Fibroblast of the aortic adventitia (primary cell): ENCODE measurements at regions not wholly inside any gene's neighbourhood (a gene's known extent, or its start where the extent isn't known, plus 50 kb on each side); places are given as distances from the start of the nearest gene placed in this dataset.
A peak's percentile ranks its signal among the peaks of the same experiment; 100 is the strongest.

Experiments
- DNase-seq: peaks from one replicate; pipeline ENCODE4 v3.0.0-alpha.2; 2010; ENCODE audit warnings: low read depth
- H3K4me3 ChIP-seq: 2 replicates; pipeline ENCODE4 v1.5.1; 2011; ENCODE audit warnings: low read depth, mild to moderate bottlenecking, control low read depth, low read length, moderate library complexity
- CTCF ChIP-seq: IDR thresholded peaks from 2 replicates; pipeline ENCODE4 v1.5.1; 2011; ENCODE audit warnings: mild to moderate bottlenecking, low read length, control low read depth, inconsistent platforms; ENCODE audit not compliant: insufficient read depth

DNA sequence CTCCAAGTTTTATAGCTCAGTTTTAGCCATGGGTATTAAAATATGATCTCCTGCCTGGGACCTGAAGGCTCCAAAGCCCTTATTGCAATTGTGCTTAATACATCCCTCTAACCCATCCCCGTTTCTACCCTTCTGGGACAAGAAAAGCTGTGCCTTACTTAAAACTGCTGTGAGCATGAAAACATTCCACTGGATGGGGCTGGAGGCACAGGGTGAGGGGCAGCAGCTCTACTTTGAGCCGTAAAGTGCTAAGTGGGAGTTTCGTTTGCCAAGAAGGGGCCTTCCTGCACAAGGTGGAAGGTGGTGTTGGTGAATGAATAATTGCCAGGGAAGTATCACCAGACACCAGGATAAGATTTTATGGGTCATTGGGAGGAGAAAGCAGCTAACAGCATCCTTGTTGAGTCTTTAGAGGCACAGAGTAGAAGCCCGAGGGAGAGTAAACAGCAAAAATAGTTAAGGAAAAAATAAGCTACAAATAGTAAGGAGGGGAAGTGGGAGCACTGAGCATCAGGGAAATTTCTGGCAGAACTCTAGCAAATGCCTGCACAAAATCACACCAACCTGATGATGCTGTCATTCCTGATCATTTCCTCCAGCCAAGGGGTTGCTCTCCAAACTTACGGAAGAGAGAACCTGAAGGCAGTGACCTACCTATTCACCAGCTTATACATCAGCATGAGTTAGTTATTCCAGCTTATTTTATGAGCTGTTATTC, 218.4 kb downstream of the MREG start:
- no peak for TF ChIP-seq CTCF
- no peak overlapping the region for H3K4me3 ChIP-seq
- DNase-seq: no peak

GRCh38 chr2:215793747-215794595, 219.4 kb downstream of the MREG start:
- no peak for TF ChIP-seq CTCF
- peak; percentile 97 for DNase-seq

DNA sequence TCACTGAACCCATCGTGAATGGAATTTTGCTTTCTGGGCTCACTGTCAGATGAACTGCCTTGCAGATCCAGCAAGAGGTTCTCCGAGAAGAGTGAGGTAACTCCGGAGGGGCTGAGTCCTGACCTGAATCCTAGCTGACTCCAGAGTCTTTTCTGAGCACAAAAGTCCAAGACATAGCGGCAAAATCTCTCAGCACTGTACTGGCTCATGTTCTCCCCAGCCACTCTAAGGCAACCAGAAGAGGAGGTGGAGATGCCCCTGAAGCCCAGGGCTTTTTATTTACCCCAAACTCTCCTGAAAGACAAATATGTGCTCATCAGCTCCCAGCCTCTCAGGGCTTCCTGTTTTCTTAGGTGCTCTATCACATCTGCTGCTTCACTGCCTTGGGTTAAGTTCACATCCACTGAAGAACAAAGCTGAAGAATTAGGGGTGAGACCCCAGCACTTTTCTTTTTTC, 221.8 kb downstream of the MREG start:
- DNase-seq: no peak
- no peak for TF ChIP-seq CTCF
- no peak overlapping the region for H3K4me3 ChIP-seq

More at GRCh38 chr2:215793747-215794595, 219.4 kb downstream of the MREG start:
- H3K4me3 ChIP-seq: no peak overlapping the region

GRCh38 chr2:215790523-215791421, 222.6 kb downstream of the MREG start:
- no peak for DNase-seq
- TF ChIP-seq CTCF: no peak
- H3K4me3 ChIP-seq: no peak overlapping the region

DNA sequence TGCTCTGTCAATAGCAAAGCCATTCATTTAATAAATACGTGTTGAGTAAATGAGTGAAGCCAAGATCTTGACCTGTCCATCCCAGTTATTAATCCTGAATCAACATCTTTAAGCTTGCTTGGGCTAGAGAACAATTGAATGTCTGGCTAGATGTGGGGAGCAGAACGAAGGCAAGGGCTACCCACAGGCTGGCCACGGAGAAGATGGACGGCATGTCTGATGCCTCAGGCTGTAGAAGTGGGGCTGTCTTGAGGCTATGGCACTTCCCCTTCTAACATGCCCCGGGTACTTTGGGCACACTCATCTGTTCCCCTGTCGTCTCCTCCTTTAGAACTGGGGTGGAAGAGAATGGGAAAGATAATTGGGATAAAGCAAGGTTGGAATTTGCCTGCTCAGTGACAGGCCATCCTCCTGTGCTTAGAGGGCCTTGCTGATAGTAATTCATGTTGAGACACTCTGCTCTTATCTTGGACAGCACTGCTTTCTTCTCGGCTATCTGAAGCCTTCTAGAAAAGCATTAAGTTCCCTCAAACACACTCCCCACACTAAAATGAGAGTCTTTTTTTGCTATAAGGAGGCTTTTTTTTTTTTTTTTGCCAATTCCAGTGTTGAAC, 225.7 kb downstream of the MREG start:
- TF ChIP-seq CTCF: no peak
- DNase-seq: no peak
- H3K4me3 ChIP-seq: no peak overlapping the region

- DNase-seq: no peak
- H3K4me3 ChIP-seq: no peak overlapping the region
- no peak for TF ChIP-seq CTCF
These were observed 226.3 kb downstream of the MREG start for GRCh38 chr2:215787025-215787424.
